Skin epidermis (tissue), 12 donors: ENCODE measurements at regions not wholly inside any gene's neighbourhood (a gene's known extent, or its start where the extent isn't known, plus 50 kb on each side); places are given as distances from the start of the nearest gene placed in this dataset.

Experiments used
- H3K27ac ChIP-seq, 21 experiments: fragments of 200-600 bp; sonication (generic) in 11 of 21; one replicate each; pipeline ENCODE4 v1.5.0; 2020; ENCODE audit warnings: mild to moderate bottlenecking in 3 of 21, inconsistent platforms in 2 of 21, moderate library complexity in 2 of 21
- H3K4me3 ChIP-seq, 7 experiments: fragments of 200-600 bp; sonication (generic) in 2 of 7; one replicate each; pipeline ENCODE4 v1.5.0; 2020; ENCODE audit warnings: inconsistent platforms in 2 of 7, mild to moderate bottlenecking in 2 of 7, moderate library complexity in 1 of 7

GRCh38 chr20:20780127-20780824, 67.8 kb upstream of the RALGAPA2 start:
- Histone ChIP-seq H3K4me3 (no peak overlapping the region), H3K27ac (peak overlapping the region in 7 of 21 experiments; percentile 20 to 50 (median 37))

- H3K27ac ChIP-seq: no peak overlapping the region
- no peak overlapping the region for H3K4me3 ChIP-seq
Observed at GRCh38 chr20:20778676-20779075, 66.2 kb upstream of the RALGAPA2 start.

- H3K27ac ChIP-seq: no peak overlapping the region
Observed at GRCh38 chr20:20772497-20773085, 60.1 kb upstream of the RALGAPA2 start.

GRCh38 chr20:20768202-20768815, 55.9 kb upstream of the RALGAPA2 start:
- no peak overlapping the region for H3K27ac ChIP-seq
- no peak overlapping the region for H3K4me3 ChIP-seq

More at GRCh38 chr20:20772497-20773085, 60.1 kb upstream of the RALGAPA2 start:
- H3K4me3 ChIP-seq: no peak overlapping the region

DNA sequence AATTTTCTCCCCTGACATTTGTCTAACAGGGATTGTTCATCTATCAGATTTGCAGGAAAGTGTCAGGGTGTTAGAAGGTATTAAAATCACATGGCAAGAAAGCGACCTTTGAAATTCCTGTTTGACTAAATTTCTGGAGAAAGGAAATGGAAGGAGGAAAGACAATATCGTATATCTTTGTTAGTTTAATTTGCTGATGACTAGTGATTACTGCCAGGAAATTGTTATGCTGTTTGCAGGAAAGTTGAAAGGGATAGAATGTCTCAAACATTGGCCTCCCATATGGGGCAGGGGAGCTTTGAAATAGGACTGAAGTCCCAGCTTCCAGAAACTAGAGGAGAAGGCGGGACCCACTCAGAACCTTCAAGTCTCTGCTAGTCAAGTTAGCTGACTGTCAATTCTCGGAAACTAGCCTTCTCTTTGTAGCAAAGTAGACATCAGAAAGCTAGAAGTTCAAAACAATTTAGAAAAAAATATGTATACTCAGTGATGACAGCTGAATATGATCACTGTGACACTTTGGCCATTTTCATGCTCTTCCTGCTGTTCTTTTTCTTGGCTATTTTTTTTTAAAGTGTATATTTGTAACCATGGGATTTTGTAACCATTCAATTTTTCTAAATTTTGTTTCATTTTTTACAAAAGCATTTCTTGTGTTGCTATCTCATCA, 53.4 kb upstream of the RALGAPA2 start:
- no peak overlapping the region for H3K4me3 ChIP-seq
- peak overlapping the region in 5 of 21 experiments; percentile 2 to 47 (median 24) for H3K27ac ChIP-seq

GRCh38 chr20:20763650-20764049, 51.2 kb upstream of the RALGAPA2 start:
- H3K4me3 ChIP-seq: no peak overlapping the region
- no peak overlapping the region for H3K27ac ChIP-seq
